BLaER1 (cell line): ENCODE measurements at regions not wholly inside any gene's neighbourhood (a gene's known extent, or its start where the extent isn't known, plus 50 kb on each side); places are given as distances from the start of the nearest gene placed in this dataset.
A peak's percentile ranks its signal among the peaks of the same experiment; 100 is the strongest.

Source experiments
- H3K27ac ChIP-seq: shearing (Covaris generic); formaldehyde crosslinking; 2 replicates; pipeline ENCODE4 v1.8.1; 2022
- H3K27me3 ChIP-seq: shearing (Covaris generic); formaldehyde crosslinking; 2 replicates; pipeline ENCODE4 v1.8.1; 2022
- H3K36me3 ChIP-seq: shearing (Covaris generic); formaldehyde crosslinking; 2 replicates; pipeline ENCODE4 v1.8.1; 2022
- H3K4me1 ChIP-seq: shearing (Covaris generic); formaldehyde crosslinking; 2 replicates; pipeline ENCODE4 v1.8.1; 2022
- H3K4me2 ChIP-seq: shearing (Covaris generic); formaldehyde crosslinking; 2 replicates; pipeline ENCODE4 v1.8.1; 2022
- H3K4me3 ChIP-seq: shearing (Covaris generic); formaldehyde crosslinking; 2 replicates; pipeline ENCODE4 v1.8.1; 2022
- H3K9ac ChIP-seq: shearing (Covaris generic); formaldehyde crosslinking; 2 replicates; pipeline ENCODE4 v1.8.1; 2022
- H3K9me3 ChIP-seq: shearing (Covaris generic); formaldehyde crosslinking; 2 replicates; pipeline ENCODE4 v1.8.1; 2022
- H4K20me1 ChIP-seq: shearing (Covaris generic); formaldehyde crosslinking; 2 replicates; pipeline ENCODE4 v1.8.1; 2022
- Cebpa-rat ChIP-seq: shearing (Covaris generic); IDR thresholded peaks from 2 replicates; pipeline ENCODE4 v1.8.1; 2022

GRCh38 chrX:124679199-124679598, 332.8 kb downstream of the SH2D1A start:
- Histone ChIP-seq H3K9ac (no peak overlapping the region), H3K27ac (no peak overlapping the region), H4K20me1 (no peaks in the 10 kb centered on the region; the same call in 1 of the 2 replicates), H3K36me3 (no peaks in the 10 kb centered on the region), H3K4me3 (no peak overlapping the region), H3K4me1 (no peaks in the 10 kb centered on the region), H3K4me2 (no peak overlapping the region), H3K9me3 (no peaks in the 10 kb centered on the region), H3K27me3 (peaks cover 54% of the 10 kb centered on the region)
- no peak for TF ChIP-seq Cebpa-rat

- H3K27me3 ChIP-seq, result peaks cover 51% of the 10 kb centered on the region
- H3K4me2 ChIP-seq, result no peak overlapping the region
- no peak overlapping the region for H3K9ac ChIP-seq
- H3K9me3 ChIP-seq, result peaks cover 11% of the 10 kb centered on the region
- H3K4me1 ChIP-seq, result no peaks in the 10 kb centered on the region
- no peak overlapping the region for H3K4me3 ChIP-seq
- H4K20me1 ChIP-seq, result no peaks in the 10 kb centered on the region; the same call in 1 of the 2 replicates
- no peak overlapping the region for H3K27ac ChIP-seq
- no peaks in the 10 kb centered on the region for H3K36me3 ChIP-seq
- TF ChIP-seq Cebpa-rat, result no peak
Observed at GRCh38 chrX:124680287-124680686, 333.9 kb downstream of the SH2D1A start.

DNA sequence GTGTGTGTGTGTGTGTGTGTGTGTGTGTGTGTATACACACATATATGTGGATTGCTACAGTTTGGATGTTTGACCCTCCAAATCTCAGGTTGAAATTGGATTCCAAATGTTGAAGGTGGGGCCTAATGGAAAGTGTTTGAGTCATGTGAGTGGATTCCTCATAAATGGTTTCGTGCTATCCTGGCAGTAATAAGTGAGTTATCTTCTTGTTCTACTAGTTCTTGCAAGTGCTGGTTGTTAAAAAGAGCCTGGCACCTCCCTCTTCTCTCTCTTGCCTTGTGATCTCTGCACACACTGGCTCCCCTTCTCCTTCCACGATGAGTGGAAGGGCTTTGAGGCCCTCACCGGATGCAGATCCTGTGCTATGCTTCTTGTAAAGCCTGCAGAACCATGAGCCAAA, 344.1 kb downstream of the SH2D1A start:
- Histone ChIP-seq H3K27me3 (peaks cover 75% of the 10 kb centered on the region), H4K20me1 (no peaks in the 10 kb centered on the region), H3K4me2 (no peak overlapping the region), H3K4me1 (no peaks in the 10 kb centered on the region), H3K9ac (no peak overlapping the region), H3K9me3 (peaks cover 6% of the 10 kb centered on the region), H3K36me3 (no peaks in the 10 kb centered on the region), H3K27ac (no peak overlapping the region), H3K4me3 (no peak overlapping the region)
- TF ChIP-seq Cebpa-rat, result no peak

DNA sequence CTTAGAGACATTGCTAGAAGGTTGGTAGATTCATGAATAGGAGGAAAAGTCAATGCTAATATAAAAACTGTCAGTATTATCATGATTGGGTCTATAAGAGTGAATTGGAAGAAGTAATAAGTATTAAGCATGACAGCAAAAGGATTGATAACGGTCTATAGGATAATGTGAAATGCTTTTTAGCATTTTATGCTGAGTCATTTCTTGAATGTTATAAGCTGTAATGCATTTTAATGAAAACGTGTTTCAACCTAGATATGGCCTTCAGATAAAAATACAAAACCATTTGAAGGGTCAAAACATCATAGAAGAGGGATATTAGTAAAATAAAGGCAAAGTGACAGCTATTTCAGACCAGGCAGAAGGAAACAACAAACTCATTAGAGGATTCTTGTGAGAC, 353.5 kb downstream of the SH2D1A start:
- no peaks in the 10 kb centered on the region for H4K20me1 ChIP-seq
- H3K27ac ChIP-seq, result no peak overlapping the region
- H3K4me3 ChIP-seq, result no peak overlapping the region
- H3K4me2 ChIP-seq, result no peak overlapping the region
- peaks cover 80% of the 10 kb centered on the region for H3K27me3 ChIP-seq
- H3K9me3 ChIP-seq, result no peaks in the 10 kb centered on the region
- TF ChIP-seq Cebpa-rat, result no peak
- H3K36me3 ChIP-seq, result no peaks in the 10 kb centered on the region
- H3K9ac ChIP-seq, result no peak overlapping the region
- H3K4me1 ChIP-seq, result peaks cover 2% of the 10 kb centered on the region; the same call in 1 of the 2 replicates

GRCh38 chrX:124717537-124717936, 371.2 kb downstream of the SH2D1A start:
- Histone ChIP-seq H3K4me3 (no peak overlapping the region), H3K27ac (no peak overlapping the region), H3K9me3 (no peaks in the 10 kb centered on the region), H3K9ac (no peak overlapping the region), H3K36me3 (no peaks in the 10 kb centered on the region), H3K27me3 (peaks cover 64% of the 10 kb centered on the region), H3K4me1 (peaks cover 8% of the 10 kb centered on the region), H4K20me1 (no peaks in the 10 kb centered on the region), H3K4me2 (no peak overlapping the region)
- no peak for TF ChIP-seq Cebpa-rat

- Histone ChIP-seq H3K4me1 (peaks cover 8% of the 10 kb centered on the region), H3K27ac (no peak overlapping the region), H3K27me3 (peaks cover 71% of the 10 kb centered on the region), H3K9me3 (no peaks in the 10 kb centered on the region), H3K4me3 (no peak overlapping the region), H3K36me3 (no peaks in the 10 kb centered on the region), H3K4me2 (no peak overlapping the region), H3K9ac (no peak overlapping the region), H4K20me1 (no peaks in the 10 kb centered on the region)
- TF ChIP-seq Cebpa-rat, result no peak
Observed at GRCh38 chrX:124719060-124719459, 372.7 kb downstream of the SH2D1A start.

DNA sequence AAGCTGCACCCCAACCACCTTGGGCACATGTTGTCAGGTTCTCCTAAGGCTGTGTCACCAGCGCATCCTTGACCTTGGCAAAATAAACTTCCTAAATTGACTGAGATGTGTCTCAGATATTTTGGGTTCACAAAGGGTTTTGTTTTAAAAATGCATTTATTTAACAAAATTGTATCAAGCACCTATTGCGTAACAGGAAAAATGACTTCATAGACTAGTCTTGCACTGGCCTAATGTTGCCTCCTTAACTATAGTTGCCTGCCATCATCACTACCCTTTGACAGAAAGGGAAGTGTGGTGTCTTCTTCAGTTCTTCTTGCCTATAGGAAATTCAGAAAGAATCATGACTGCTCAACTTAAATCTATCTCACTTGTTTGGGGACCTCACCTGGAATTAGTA, 374.2 kb downstream of the SH2D1A start:
- peak; percentile 58; the same call in 1 of the 2 replicates for TF ChIP-seq Cebpa-rat

GRCh38 chrX:124725502-124725901, 379.1 kb downstream of the SH2D1A start:
- Histone ChIP-seq H3K27ac (no peak overlapping the region), H3K27me3 (peaks cover 88% of the 10 kb centered on the region)
- TF ChIP-seq Cebpa-rat, result no peak

More for the DNA sequence above, 374.2 kb downstream of the SH2D1A start:
- H3K36me3 ChIP-seq, result no peaks in the 10 kb centered on the region
- H3K27ac ChIP-seq, result no peak overlapping the region
- no peak overlapping the region for H3K4me2 ChIP-seq
- peaks cover 83% of the 10 kb centered on the region for H3K27me3 ChIP-seq
- peaks cover 8% of the 10 kb centered on the region for H3K4me1 ChIP-seq
- no peak overlapping the region for H3K9ac ChIP-seq
- H3K9me3 ChIP-seq, result no peaks in the 10 kb centered on the region
- no peak overlapping the region for H3K4me3 ChIP-seq
- H4K20me1 ChIP-seq, result no peaks in the 10 kb centered on the region

DNA sequence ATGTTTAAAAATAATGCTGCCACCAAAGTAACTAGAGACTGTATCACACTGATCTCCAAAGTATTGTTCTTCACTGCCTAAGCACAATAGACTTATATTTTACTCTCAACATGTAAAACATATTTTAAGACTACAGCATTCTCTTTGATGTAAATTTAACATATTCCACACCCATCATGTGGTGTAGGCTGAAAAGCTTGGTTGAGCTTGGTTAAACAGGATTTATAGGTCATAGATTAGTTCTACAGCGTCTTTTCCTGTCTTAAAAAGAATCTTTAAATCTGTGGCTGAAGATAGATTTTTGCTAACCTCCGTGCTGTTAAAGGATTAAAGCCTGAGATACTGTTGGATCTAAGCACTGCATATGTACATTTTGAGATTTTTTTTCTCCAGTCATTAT, 379.9 kb downstream of the SH2D1A start:
- Histone ChIP-seq H3K36me3 (no peaks in the 10 kb centered on the region), H3K9ac (no peak overlapping the region), H3K4me1 (0 out of 2 replicates have a peak, but pooled peaks cover 10% of the 10 kb centered on the region), H3K4me3 (no peak overlapping the region), H4K20me1 (no peaks in the 10 kb centered on the region), H3K9me3 (no peaks in the 10 kb centered on the region), H3K27me3 (peaks cover 89% of the 10 kb centered on the region), H3K4me2 (peak overlapping the region; percentile 37; the same call in 1 of the 2 replicates), H3K27ac (no peak overlapping the region)
- no peak for TF ChIP-seq Cebpa-rat

More at GRCh38 chrX:124725502-124725901, 379.1 kb downstream of the SH2D1A start:
- Histone ChIP-seq H3K9me3 (no peaks in the 10 kb centered on the region), H3K4me1 (0 out of 2 replicates have a peak, but pooled peaks cover 10% of the 10 kb centered on the region), H3K9ac (no peak overlapping the region), H3K4me2 (no peak overlapping the region), H4K20me1 (no peaks in the 10 kb centered on the region), H3K36me3 (no peaks in the 10 kb centered on the region), H3K4me3 (no peak overlapping the region)

DNA sequence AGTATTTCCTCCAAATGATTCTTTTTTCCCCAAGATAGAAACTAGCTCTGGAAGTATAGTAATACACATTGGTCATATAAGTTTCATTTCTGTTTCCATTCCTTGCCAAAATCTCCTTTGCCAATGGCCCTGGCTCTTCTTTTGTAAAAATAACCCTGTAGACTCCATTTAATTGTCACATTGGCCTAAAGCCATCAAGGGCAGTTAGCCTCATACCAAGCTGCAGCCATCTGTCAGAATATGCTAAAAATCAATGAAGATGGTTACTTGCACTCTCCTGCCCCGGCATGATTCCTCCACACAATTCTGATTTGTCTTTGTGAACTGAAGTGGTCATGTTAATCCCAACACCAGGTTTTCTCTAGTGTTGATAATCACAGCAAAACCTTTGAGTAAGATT, 380.5 kb downstream of the SH2D1A start:
- Histone ChIP-seq H3K4me1 (0 out of 2 replicates have a peak, but pooled peaks cover 10% of the 10 kb centered on the region), H3K27me3 (peaks cover 94% of the 10 kb centered on the region), H3K9ac (no peak overlapping the region), H3K4me3 (no peak overlapping the region), H3K36me3 (no peaks in the 10 kb centered on the region), H3K27ac (no peak overlapping the region), H3K9me3 (no peaks in the 10 kb centered on the region), H3K4me2 (0 out of 2 replicates have a peak overlapping the region, but pooled peaks have one; percentile 37), H4K20me1 (no peaks in the 10 kb centered on the region)
- TF ChIP-seq Cebpa-rat, result no peak
